ENCODE measurements at regions not wholly inside any gene's neighbourhood (a gene's known extent, or its start where the extent isn't known, plus 50 kb on each side); places are given as distances from the start of the nearest gene placed in this dataset.
"Not testable (repeated sequence)": the region's sequence is repeated elsewhere in the genome, so short reads cannot be mapped to it uniquely, and the experiment has no call there.

- ChIA-PET CTCF (no interaction called here), POLR2A (no interaction called here)
These were observed 672.1 kb downstream of the GRXCR1 start for GRCh38 chr4:43564591-43564990.

DNA sequence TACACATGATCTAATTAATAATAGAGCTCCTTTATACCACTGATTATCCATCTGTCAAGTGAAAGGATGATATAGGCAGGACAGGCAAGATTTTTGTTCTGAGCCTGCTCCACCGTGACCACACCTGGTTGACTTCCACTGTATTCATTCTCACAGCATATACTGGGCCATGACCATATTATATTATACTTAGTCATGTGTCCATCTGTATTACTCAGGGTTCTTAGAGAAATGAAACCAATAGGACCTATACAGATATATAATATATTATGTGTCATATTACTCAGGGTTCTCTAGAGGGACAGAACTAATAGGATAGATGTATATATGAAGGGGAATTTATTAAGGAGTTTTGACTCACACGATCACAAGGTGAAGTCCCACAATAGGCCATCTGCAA, 675.1 kb downstream of the GRXCR1 start:
- POLR2A ChIA-PET, result no interaction called here
- CTCF ChIA-PET, result no interaction called here

- ChIA-PET CTCF (no interaction called here), POLR2A (no interaction called here)
These were observed 694.3 kb downstream of the GRXCR1 start for GRCh38 chr4:43586813-43587212.

DNA sequence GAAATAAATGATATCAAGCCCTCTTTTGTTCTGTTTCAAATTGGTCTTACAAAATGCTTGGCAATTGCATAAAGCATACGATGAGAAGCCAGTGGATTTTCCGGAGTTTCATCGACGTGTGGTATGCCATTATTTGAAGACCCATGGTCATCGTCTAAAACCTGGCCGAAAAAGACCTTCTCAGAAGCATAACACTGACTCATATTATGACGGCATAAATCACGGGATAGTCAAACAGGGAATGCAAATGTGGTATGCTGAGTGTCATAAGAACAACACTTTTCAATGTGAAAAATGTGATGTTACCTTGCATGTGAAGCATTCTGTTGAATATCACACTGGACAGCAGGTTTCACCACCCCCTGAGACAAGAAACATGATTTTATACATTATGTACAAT, 695.2 kb downstream of the GRXCR1 start:
- ChIA-PET POLR2A (no interaction called here), CTCF (no interaction called here)

- ChIA-PET CTCF (no interaction called here), POLR2A (no interaction called here)
These were observed 714.9 kb downstream of the GRXCR1 start for GRCh38 chr4:43607400-43607799.

DNA sequence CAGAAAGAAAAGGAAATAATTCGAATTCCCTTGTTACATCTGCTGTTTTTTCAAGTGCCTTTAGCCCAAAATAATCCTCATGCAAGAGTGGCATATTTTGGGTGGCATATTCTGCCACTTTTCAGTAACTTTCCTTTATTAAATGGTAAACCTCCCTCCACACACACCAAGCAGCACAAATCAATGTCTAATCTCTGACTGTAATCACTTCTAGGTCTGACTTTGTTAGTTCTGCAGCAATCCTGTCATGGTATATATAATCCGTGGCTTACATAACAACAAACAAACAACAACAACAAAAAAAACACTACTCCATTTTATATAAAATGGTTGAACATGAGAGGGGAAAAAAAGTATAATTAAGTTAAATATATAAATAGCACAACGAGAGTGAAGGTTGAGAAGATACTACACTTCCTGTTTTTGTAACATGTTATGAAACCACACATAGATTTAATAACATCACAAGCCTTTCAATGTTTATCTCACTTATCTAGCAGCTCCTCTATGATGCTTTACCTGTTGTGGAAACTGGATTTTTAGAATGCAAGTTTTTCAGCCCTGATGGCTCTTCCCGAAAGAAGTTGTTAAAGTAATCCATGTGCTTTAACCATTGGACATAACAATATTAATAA, 715.4 kb downstream of the GRXCR1 start:
- CTCF ChIA-PET, result no interaction called here

DNA sequence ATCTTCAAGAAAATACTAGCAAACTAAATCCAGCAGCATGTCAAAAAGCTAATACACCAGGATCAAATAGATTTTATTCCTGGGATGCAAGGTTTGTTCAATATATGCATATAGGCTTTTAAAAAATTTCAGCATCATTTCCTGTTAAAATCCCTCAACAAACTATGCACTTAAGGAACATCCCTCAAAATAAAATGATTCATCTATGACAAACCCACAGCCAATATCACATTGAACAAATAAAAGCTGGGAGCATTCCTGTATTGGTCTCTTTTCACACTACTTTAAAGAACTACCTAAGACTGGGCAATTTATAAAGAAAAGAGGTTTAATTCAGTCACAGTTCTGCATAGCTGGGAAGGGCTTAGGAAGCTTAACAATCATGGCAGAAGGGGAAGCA, 726.7 kb downstream of the GRXCR1 start:
- POLR2A ChIA-PET, result no interaction called here
- CTCF ChIA-PET, result no interaction called here

More for the DNA sequence above, 715.4 kb downstream of the GRXCR1 start:
- POLR2A ChIA-PET, result no interaction called here

- POLR2A ChIA-PET, CTCF ChIA-PET: not testable (repeated sequence)
These were observed 745.4 kb downstream of the GRXCR1 start for GRCh38 chr4:43637893-43638292.

GRCh38 chr4:43651991-43652390, 759.5 kb downstream of the GRXCR1 start:
- POLR2A ChIA-PET, result no interaction called here
- CTCF ChIA-PET, result no interaction called here

DNA sequence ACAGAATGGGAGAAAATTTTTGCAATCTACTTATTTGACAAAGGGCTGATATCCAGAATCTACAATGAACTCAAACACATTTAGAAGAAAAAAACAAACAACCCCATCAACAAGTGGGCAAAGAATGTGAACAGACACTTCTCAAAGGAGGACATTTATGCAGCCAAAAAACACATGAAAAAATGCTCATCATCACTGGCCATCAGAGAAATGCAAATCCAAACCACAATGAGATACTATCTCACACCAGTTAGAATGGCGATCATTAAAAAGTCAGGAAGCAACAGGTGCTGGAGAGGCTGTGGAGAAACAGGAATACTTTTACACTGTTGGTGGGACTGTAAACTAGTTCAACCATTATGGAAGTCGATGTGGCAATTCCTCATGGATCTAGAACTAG, 767.0 kb downstream of the GRXCR1 start:
- CTCF ChIA-PET, POLR2A ChIA-PET: not testable (repeated sequence)

DNA sequence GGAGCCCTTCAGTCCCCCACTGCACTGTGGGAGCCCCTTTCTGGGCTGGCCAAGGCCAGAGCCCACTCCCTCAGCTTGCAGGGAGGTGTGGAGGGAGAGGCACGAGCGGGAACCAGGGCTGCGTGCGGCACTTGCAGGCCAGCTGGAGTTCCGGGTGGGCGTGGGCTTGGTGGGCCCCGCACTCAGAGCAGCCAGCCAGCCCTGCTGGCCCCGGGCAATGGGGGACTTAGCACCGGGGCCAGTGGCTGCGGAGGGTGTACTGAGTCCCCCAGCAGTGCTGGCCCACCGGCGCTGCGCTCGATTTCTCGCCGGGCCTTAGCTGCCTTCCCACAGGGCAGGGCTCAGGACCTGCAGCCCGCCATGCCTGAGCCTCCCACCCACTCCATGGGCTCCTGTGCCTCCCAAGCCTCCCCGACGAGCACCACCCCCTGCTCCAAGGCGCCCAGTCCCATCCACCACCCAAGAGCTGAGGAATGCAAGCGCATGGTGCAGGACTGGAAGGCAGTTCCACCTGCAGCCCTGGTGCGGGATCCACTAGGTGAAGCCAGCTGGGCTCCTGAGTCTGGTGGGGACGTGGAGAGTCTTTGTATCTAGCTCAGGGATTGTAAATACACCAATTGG, 776.2 kb downstream of the KCTD8 start:
- CTCF ChIA-PET, POLR2A ChIA-PET: not testable (repeated sequence)

GRCh38 chr4:43680421-43680820, 768.2 kb downstream of the KCTD8 start:
- POLR2A ChIA-PET, result no interaction called here
- CTCF ChIA-PET, result no interaction called here

DNA sequence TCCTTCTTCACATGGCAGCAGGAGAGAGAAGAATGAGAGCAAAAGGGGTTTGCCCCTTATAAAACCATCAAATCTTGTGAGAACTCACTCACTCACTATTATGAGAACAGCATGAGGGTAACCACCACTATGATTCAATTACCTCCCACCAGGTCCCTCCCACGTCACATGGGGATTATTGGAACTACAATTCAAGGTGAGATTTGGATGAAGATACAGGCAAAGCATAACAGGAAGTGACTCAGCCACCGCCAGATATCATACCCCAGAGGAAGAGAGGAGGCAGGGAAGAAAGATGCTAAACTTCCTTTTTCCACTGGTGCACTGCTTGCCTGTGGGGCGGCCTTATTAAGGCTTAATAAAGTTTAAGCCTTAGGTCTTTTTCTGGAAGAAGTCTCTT, 766.1 kb downstream of the KCTD8 start:
- ChIA-PET POLR2A (no interaction called here), CTCF (no interaction called here)

- ChIA-PET CTCF (no interaction called here), POLR2A (no interaction called here)
These were observed 758.5 kb downstream of the KCTD8 start for GRCh38 chr4:43690116-43690515.

DNA sequence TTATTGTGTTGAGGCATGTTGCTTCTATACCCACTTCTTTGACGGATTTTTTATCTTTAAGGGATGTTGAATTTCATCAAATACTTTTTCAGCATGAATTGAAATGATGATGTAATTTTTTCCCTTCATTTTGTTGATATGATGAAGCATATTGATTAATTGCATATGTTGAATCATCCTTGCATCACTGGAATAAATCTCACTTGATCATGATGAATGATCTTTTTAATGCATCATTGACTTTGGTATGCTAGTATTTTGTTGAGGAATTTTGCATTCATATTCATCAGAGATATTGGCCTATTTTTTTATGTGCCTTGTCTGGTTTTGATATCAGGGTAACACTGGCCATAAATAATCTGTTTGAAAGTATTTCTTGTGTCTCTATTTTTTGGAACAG, 754.7 kb downstream of the KCTD8 start:
- ChIA-PET POLR2A (no interaction called here), CTCF (no interaction called here)

DNA sequence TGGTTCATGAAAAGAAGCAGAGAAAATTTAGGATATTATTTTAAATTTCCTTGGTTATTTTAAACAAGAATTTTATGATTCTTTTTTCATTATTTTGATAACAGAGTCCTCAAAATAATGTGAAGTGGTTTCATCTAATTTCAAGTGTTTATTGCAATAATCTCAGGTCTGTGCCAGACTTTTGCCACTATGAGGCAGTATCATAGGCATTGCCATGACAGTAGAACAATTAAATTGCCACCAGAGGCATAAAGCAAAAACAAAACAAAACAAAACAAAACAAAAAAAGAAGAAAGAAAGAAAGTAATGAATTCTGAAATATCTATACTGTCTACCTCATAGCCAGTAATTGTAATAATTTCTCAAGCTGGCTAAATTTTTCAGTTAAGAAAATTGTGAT, 739.2 kb downstream of the KCTD8 start:
- ChIA-PET POLR2A (no interaction called here), CTCF (no interaction called here)

GRCh38 chr4:43716721-43717395, 731.8 kb downstream of the KCTD8 start:
- ChIA-PET POLR2A (no interaction called here), CTCF (no interaction called here)

GRCh38 chr4:43718369-43718768, 730.2 kb downstream of the KCTD8 start:
- ChIA-PET POLR2A (no interaction called here), CTCF (no interaction called here)

DNA sequence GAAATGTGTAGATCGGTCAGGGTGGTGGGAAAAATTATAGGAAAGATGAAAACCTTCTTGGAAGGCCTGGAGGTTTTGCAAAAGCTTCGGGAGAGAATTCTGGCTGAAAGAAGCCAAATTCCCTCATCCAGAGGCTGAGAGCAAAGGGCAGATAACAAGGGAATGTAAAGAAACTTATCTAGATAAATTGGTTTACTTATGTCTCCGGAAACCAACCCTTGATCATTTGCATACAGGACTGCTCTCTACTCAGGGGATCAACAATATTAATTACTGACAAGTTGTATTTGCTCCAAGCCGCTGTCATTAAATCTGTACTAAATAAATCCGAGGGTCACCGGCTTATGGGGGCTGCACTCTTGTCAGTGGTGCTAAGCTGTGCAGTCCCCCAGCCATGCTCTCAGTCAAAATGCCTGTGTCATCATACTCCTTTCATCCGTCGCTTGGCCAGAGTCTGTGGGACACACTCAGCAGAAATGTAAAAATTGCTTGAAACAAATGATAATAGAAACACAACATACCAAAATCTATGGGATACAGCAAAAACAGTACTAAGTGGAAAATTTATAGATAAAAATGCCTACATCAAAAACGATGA, 715.7 kb downstream of the KCTD8 start:
- ChIA-PET POLR2A (no interaction called here), CTCF (no interaction called here)

DNA sequence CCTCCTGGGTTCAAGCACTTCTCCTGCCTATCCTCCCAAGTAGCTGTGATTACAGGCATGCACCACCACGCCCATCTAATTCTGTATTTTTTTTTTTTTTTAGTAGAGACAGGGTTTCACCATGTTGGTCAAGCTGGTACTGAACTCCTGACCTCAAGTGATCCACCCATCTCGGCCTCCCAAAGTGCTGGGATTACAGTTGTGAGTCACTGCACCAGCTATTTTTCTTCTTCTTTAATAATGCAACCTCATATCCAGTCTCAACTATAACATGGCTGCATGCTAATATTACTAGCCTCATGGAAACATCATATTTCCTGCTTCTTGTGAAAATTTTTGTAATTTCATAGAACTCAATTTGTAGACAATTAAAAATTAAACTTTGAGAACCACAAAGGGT, 706.5 kb downstream of the KCTD8 start:
- CTCF ChIA-PET, result no interaction called here

DNA sequence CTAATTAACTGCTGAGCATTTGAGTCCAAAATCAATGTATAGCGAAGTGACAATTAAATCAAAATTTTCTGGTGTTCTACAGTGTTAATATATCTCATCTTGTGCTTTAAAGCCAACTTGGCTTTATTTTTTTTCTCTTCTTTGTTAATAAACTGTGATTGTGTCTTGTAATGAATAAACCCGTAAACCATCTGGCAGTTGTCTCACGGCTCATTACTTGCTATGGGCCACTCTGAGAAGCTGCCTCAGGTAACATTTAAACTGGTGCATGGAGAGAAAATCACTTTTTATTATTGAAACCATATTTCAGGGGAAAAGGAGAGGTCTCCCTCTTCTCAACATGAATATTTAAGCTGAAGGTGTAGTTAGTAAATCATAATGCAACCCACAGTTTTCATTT, 694.0 kb downstream of the KCTD8 start:
- POLR2A ChIA-PET, result no interaction called here
- CTCF ChIA-PET, result no interaction called here

More for the DNA sequence above, 706.5 kb downstream of the KCTD8 start:
- POLR2A ChIA-PET, result no interaction called here

GRCh38 chr4:43757147-43757546, 691.5 kb downstream of the KCTD8 start:
- CTCF ChIA-PET, result no interaction called here
- POLR2A ChIA-PET, result no interaction called here
